Right lobe of liver (tissue), 6 donors: ENCODE measurements at regions not wholly inside any gene's neighbourhood (a gene's known extent, or its start where the extent isn't known, plus 50 kb on each side); places are given as distances from the start of the nearest gene placed in this dataset.

Experiments
- ATAC-seq, 4 donors: fragments of 200-7000 bp; cut with Tn5 transposase; one replicate each; pipeline ENCODE4 v1.9.1; 2020; ENCODE audit warnings: mild to moderate bottlenecking in 4 of 4, moderate library complexity in 4 of 4
- DNase-seq, 3 donors: peaks; one replicate each; pipeline ENCODE4 v3.0.0-alpha.2; 2020
- H3K27ac ChIP-seq, 3 donors: fragments of 200-600 bp; one replicate each; pipeline ENCODE4 v1.8.0; 2022
- H3K27me3 ChIP-seq, 2 donors: fragments of 200-600 bp; one replicate each; pipeline ENCODE4 v1.8.0; 2022
- H3K36me3 ChIP-seq, 4 donors: fragments of 200-600 bp; sonication (generic) in 1 of 4; one replicate each; pipeline versions ENCODE4 v1.5.1 to v1.8.0; 2017 to 2022; ENCODE audit warnings: control low read depth in 1 of 4
- H3K4me1 ChIP-seq, 4 donors: fragments of 200-600 bp; sonication (generic) in 1 of 4; one replicate each; pipeline versions ENCODE4 v1.5.1 to v1.8.0; 2017 to 2022; ENCODE audit warnings: control low read depth in 1 of 4
- H3K4me3 ChIP-seq, 3 donors: fragments of 200-600 bp; one replicate each; pipeline ENCODE4 v1.8.0; 2022
- H3K9me3 ChIP-seq, 4 donors: fragments of 200-600 bp; sonication (generic) in 1 of 4; one replicate each; pipeline versions ENCODE4 v1.5.1 to v1.8.0; 2017 to 2022; ENCODE audit warnings: control low read depth in 1 of 4
- CTCF ChIP-seq, 4 donors: fragments of 200-600 bp in 3 of 4; fragments of 450-650 bp in 1 of 4; IDR thresholded peaks; one replicate each; pipeline versions ENCODE4 v1.5.1 to v1.8.0; 2016 to 2022; ENCODE audit warnings: antibody characterized with exemption in 4 of 4, mild to moderate bottlenecking in 2 of 4
- POLR2A ChIP-seq: fragments of 450-650 bp; IDR thresholded peaks from one replicate; pipeline ENCODE4 v1.6.1; 2017; ENCODE audit warnings: antibody characterized with exemption, mild to moderate bottlenecking
- WGBS: methylation state at CpG from one replicate; pipeline ENCODE4 v1.1.6; 2018; ENCODE audit warnings: low coverage, low lambda C conversion rate; ENCODE audit not compliant: insufficient coverage; ENCODE audit errors: missing lambda C conversion rate; 5-methylcytosine and 5-hydroxymethylcytosine counted together
- intact Hi-C, 2 donors: fragments of 100-400 bp; cut with DNase I; formaldehyde crosslinking; loops; one replicate each; pipeline versions ENCODE4 v1.11.2 to v1.14.1; 2022
- donor health status: DM: no; HTN: yes; CAD: no.
- donor health status: DM: no; HTN: no; CAD: no.
- donor health status: DM: no; HTN: no; CAD: no.
- donor health status: DM: no; HTN: yes; CAD: no.
- donor health status: DM: no; HTN: yes; CAD: no.

DNA sequence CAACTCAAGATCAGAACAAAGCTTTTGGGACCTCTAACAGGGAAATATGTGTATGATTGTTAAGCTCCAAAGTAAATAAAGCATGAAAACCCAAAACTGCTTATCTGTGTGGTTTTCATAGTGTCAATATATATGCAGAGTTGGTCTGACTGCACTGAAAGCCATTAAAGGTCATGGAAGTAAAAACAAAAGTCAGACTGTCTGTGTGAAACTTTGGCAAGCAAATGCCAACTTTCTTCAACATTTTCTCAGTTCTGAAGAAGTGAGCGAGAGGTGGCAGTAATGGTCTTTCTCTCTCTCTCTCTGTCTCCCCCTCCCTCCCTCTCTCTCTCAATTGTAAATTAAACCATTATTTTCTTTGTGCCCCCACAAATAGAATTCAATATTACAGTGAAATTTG lies 100.1 kb upstream of the S1PR1 start:
- ATAC-seq (peak; percentile 64 to 81 (median 68)), DNase-seq (no peak)
- Histone ChIP-seq H3K9me3 (no peaks in the 10 kb centered on the region), H3K4me1 (peaks cover 0 to 22% (median 6%) of the 10 kb centered on the region in 4 donors), H3K4me3 (no peak overlapping the region), H3K36me3 (no peaks in the 10 kb centered on the region), H3K27me3 (no peaks in the 10 kb centered on the region), H3K27ac (peak overlapping the region in 1 of 3 donors; percentile 13)
- TF ChIP-seq CTCF (IDR thresholded peaks at IDR 0.05) (peak; percentile 7 to 38 (median 22)), POLR2A (no peak)
- intact Hi-C loops: no loop called here
- 21% methylated on average over 1 of the region's 1 CpG for WGBS

GRCh38 chr1:101136271-101136670 lies 100.5 kb upstream of the S1PR1 start:
- no peak for DNase-seq
- no peaks in the 10 kb centered on the region for H3K36me3 ChIP-seq
- H3K4me1 ChIP-seq: peaks cover 0 to 22% (median 6%) of the 10 kb centered on the region in 4 donors
- ATAC-seq: peak in 3 of 4 donors; percentile 4 to 41 (median 11)
- no peak overlapping the region for H3K27ac ChIP-seq
- intact Hi-C loops: no loop called here
- WGBS: 23% methylated on average over 3 of the region's 3 CpGs
- no peak for TF ChIP-seq POLR2A
- TF ChIP-seq CTCF (IDR thresholded peaks at IDR 0.05): no peak
- no peaks in the 10 kb centered on the region for H3K27me3 ChIP-seq
- no peaks in the 10 kb centered on the region for H3K9me3 ChIP-seq
- no peak overlapping the region for H3K4me3 ChIP-seq

DNA sequence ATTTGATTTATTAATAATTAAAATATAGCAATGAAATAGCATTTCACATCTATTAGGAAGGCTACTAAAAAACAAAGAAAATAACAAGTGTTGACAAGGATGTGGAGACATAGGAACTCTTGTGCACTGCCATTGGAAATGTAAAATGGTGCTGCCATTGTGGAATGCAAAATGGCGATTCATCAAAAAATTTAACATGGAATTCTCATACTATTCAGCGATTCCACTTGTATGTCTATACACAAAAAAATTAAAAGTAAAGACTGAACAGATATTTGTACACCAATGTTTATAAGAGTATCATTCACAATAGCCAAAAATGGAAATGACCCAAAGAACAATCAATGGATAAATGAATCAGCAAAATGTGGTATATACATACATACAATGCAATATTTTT lies 101.3 kb upstream of the S1PR1 start:
- no peak for TF ChIP-seq POLR2A
- no peak for TF ChIP-seq CTCF (IDR thresholded peaks at IDR 0.05)
- intact Hi-C loops: no loop called here
- no peaks in the 10 kb centered on the region for H3K27me3 ChIP-seq
- H3K4me1 ChIP-seq: peaks cover 0 to 22% (median 6%) of the 10 kb centered on the region in 4 donors
- no peak overlapping the region for H3K4me3 ChIP-seq
- no peaks in the 10 kb centered on the region for H3K36me3 ChIP-seq
- H3K9me3 ChIP-seq: no peaks in the 10 kb centered on the region
- no peak for DNase-seq
- no peak for ATAC-seq
- no peak overlapping the region for H3K27ac ChIP-seq
- 95% methylated on average over 2 of the region's 2 CpGs for WGBS

DNA sequence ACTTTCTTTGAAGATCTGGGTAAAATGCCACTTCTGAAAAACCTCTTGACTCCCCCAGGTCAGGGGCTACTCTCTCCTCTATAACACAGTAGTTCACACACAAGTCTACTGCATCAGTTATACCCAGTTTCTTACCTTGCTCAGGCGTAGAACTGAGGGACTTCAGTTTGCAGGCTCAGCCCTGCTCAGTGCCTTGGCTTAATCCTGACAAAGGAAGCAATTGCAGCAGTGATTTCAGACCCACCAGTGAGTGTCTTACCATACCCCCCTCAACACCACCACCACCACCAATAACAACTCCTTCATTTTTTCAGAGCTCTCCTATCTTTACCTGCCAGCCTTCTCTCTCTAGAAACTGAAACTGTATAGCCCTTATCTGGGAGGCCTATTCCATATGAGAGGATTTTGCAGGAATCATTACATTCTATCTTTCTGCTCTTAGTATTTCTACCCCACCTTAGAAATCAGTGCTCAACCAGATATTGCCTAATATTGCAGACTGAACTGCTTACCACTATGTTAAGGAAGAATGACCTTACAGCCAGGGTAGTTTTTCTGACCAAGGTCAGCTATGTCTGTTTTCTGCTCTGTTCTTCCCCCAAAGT lies 105.5 kb upstream of the S1PR1 start:
- WGBS: no CpG with 5 or more reads among the region's 1 CpG
- no peak overlapping the region for H3K4me3 ChIP-seq
- H3K9me3 ChIP-seq: no peaks in the 10 kb centered on the region
- intact Hi-C loops: no loop called here
- H3K27me3 ChIP-seq: no peaks in the 10 kb centered on the region
- ATAC-seq (no peak), DNase-seq (no peak)
- H3K27ac ChIP-seq: no peak overlapping the region
- TF ChIP-seq POLR2A (no peak), CTCF (IDR thresholded peaks at IDR 0.05) (no peak)
- no peaks in the 10 kb centered on the region for H3K36me3 ChIP-seq
- H3K4me1 ChIP-seq: peaks cover 0 to 6% (median 2%) of the 10 kb centered on the region in 4 donors
